ENCODE measurements at regions not wholly inside any gene's neighbourhood (a gene's known extent, or its start where the extent isn't known, plus 50 kb on each side); places are given as distances from the start of the nearest gene placed in this dataset.

- no peak for TF ChIP-seq CTCF (IDR thresholded peaks at IDR 0.05; ENCODE audit: extremely low read depth in 1 of 2, insufficient read depth in 1 of 2, low read depth in 1 of 2, low read length in 2 of 2)
- TF ChIP-seq MYC (IDR thresholded peaks at IDR 0.05; ENCODE audit: low read depth, low read length): no peak
- TF ChIP-seq POLR2A (IDR thresholded peaks at IDR 0.05; ENCODE audit: low read depth, low read length): no peak
- no peak for TF ChIP-seq FOS (IDR thresholded peaks at IDR 0.05; ENCODE audit: borderline replicate concordance, insufficient read depth, low read length)
- TF ChIP-seq POLR2AphosphoS5 (IDR thresholded peaks at IDR 0.05; ENCODE audit: insufficient read depth, low read depth, low read length): no peak
- no peak for TF ChIP-seq MAX (IDR thresholded peaks at IDR 0.05; ENCODE audit: insufficient read depth, insufficient read length)
- TF ChIP-seq EZH2 (IDR thresholded peaks at IDR 0.05; ENCODE audit: borderline replicate concordance, low read depth, low read length, severe bottlenecking): no peak
These were observed 182.1 kb upstream of the ADAMTS5 start for GRCh38 chr21:27149034-27149433.
